ENCODE measurements at regions not wholly inside any gene's neighbourhood (a gene's known extent, or its start where the extent isn't known, plus 50 kb on each side); places are given as distances from the start of the nearest gene placed in this dataset.

DNA sequence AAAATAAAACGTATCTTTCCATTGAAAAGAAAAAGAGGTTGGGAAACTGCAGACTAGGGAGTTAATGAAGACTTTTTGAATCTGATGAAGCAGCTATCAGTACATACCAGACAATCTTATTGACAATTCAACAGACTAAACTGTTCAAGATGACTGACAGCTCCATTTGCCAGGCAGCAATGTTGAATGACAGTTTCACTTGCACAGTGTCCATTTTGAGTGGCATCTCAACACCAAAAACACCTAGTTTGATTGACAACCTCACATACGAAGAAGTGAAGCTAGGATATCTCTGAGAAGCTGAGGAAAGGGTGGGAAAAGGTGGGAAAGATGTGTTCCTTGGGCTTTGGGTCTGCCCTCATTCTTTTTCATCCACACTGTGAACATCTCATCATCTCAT lies 315.0 kb upstream of the SYT4 start:
- TF ChIP-seq, protein P1, sequence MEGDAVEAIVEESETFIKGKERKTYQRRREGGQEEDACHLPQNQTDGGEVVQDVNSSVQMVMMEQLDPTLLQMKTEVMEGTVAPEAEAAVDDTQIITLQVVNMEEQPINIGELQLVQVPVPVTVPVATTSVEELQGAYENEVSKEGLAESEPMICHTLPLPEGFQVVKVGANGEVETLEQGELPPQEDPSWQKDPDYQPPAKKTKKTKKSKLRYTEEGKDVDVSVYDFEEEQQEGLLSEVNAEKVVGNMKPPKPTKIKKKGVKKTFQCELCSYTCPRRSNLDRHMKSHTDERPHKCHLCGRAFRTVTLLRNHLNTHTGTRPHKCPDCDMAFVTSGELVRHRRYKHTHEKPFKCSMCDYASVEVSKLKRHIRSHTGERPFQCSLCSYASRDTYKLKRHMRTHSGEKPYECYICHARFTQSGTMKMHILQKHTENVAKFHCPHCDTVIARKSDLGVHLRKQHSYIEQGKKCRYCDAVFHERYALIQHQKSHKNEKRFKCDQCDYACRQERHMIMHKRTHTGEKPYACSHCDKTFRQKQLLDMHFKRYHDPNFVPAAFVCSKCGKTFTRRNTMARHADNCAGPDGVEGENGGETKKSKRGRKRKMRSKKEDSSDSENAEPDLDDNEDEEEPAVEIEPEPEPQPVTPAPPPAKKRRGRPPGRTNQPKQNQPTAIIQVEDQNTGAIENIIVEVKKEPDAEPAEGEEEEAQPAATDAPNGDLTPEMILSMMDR (conservative IDR thresholded peaks at IDR 0.05), result no peak
- TF ChIP-seq ZFX (IDR thresholded peaks at IDR 0.05), result no peak
